CMK (cell line): ENCODE measurements at regions not wholly inside any gene's neighbourhood (a gene's known extent, or its start where the extent isn't known, plus 50 kb on each side); places are given as distances from the start of the nearest gene placed in this dataset.
"Not testable (repeated sequence)": the region's sequence is repeated elsewhere in the genome, so short reads cannot be mapped to it uniquely, and the experiment has no call there.

Source experiments
- DNase-seq: peaks from one replicate; pipeline ENCODE4 v3.0.0-alpha.2; 2010; ENCODE audit warnings: low read depth

DNA sequence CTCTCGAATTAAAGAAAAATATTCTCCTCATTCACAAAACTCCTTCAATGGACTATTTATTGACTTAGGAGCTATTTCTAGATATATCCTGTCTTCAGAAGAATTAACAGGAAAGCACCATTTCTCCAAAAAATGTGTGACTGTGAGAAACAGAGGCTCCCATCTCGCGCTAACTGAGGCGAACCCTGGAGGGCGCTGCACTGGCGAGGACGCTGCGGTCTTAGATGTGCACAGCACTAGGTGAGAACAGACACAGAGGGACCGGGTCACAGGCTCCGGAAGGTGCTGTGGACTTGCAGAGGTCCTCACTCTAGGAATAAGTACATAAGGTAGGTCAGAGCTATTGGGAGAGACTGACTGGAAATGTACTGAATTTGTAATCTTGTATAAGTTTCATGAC is 229.7 kb upstream of the SLC35G4 start:
- no peak for DNase-seq

DNA sequence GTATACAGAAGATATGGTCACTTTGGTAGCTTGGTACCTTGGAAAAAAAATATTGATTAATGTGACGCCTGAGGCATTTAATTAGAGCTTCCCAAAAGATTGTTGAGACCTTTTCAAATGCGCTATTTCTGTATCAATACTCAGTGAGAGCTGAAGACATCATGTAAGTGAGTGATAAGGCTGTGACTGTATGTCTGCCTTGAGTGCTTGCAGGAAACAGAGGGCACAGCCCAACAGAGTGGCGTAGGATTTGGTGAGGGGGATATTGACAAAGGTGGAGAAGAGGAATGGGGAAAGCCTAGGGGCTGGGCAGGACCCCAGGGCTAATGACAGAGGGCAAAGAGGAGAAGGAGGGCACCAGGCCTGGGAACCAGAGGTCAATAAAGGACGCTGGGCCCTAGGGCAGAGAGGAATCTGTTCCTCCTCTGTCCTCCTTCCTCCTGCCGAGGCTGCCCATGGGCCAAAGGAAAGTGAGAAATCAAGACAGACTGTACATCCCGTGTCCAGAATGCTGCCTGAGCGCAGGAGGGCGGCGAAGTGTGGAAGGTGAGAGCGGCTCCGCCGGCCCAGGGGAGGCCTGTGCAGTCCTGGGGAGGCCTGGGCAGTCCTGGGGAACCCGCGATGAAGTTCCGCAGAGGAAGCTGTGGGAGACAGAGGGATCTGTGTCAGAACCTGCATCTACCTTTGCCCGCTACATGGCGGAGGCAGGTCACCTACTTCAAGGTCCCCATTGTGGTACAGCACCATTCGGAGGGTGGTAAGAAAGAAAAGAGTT is 228.6 kb upstream of the PIEZO2 start:
- no peak for DNase-seq

DNA sequence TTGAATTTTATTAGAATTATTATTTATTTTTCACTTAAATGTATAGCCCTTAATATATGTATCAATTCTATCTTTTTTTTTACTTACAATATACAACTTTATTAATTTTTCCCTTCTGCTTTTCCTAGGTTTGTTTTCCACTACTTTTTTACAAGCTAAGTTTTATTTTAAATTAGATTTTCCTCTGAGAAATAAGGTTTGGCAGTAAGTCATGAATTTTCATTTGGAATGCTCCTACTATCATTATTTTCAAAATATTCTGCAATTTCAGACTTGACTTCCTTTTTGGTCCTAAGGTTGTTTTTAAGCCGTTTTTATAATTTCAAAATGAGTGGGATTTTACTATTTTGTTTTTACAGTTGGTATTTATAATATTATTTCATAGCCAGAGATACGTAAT is 222.8 kb upstream of the PIEZO2 start:
- DNase-seq: no peak

DNA sequence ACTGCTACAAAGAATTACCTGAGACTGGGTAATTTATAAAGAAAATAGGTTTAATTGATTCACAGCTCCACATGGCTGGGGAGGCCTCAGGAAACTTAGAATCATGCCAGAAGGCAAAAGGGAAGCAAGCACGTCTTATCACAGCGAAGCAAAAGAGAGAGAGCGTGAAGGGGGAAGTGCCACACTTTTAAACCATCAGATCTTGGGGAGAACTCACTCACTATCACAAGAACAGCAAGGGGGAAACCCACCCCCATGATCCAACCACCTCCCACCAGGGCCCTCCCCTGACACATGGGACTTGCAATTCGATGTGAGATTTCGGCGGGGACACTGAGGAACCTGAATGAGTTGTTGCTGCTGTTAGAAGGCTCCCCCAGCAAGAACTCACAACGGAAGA is 220.2 kb upstream of the PIEZO2 start:
- DNase-seq: peak; percentile 39

DNA sequence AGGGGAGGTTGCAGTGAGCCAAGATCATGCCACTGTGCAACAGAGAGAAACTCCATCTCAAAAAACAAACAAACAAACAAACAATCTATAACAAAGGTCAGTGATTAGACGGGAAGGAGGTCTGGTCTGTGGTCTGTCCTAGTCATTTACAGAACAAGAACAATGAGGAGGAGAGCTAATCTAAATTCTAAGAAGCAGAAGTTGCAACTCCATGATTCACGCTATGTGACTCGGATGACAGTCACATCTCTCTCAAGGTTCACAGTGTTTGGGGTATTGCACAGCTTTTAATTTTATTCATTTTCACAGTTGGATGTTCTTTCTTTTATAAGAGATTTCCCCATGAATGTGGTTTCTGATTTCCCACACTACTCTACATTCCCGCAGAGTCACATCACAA is 218.7 kb upstream of the PIEZO2 start:
- DNase-seq: no peak

DNA sequence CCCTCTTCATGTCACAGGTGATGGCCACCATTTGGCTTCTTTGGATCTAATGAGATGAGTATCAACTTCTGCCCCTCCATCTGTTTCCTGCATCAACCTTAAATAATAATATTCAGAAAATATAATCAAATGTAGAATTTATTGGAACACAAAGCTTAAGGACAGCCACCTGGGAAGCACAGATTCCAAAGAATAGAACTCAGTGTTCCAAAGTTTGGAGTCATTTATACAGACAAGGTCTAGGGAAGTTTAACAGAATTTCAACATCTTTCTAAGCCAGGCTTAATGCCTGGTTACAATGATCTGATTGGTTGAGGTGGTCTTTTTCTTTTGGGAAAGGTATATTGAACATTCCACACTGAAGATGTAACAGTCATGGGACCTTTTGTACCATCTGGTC is 218.0 kb upstream of the PIEZO2 start:
- DNase-seq: no peak

DNA sequence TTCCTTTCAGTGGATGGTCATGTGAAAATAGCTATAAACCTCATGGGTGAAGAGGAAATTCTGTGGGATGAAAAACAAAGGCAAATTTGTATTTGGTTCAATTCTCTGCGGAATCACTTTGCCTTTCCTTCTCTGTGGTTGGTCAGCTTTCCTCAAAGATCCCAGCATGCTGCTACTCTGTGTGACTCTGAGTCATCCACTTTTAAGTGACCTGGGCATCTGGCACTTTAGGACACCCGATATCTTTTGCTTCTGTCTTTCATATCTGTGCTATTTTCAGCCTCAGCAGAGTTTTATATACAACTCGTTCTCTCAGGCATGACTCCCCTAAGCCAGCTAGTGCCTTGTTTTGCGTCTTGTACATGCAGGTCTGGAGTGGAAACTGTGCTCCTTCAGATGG is 217.0 kb upstream of the PIEZO2 start:
- no peak for DNase-seq

DNA sequence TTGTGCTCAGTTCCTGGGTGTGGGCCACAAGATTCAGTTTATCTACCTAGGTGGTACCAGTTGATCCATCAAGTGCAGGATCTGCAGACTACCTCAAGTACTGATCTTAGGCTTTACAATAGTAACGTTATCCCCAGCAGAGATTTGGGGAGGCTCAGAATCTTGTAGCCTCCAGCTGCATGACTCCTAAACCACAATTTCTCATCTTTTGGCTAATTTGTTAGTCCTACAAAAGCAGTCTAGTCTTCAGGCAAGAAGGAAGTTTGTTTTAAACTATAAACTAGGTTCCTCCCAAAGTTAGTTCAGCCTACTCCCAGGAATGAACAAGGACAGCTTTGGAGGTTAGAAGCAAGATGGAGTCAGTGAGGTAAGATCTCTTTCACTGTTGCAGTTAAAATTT is 213.5 kb upstream of the PIEZO2 start:
- no peak for DNase-seq

DNA sequence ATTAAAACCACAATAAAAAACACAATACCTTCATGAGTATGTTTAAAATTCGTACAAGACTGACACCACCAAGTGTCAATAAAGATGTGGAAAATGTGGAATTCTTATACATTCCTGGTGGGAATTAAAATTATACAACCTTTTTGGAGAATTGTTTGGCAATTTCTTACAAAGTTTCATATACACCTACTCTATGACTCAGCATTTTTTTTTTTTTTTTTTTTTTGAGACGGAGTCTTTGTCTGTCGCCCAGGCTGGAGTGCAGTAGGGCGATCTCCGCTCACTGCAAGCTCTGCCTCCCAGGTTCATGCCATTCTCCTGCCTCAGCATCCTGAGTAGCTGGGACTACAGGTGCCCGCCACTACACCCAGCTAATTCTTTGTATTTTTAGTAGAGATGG is 212.5 kb upstream of the PIEZO2 start:
- not testable (repeated sequence) for DNase-seq

DNA sequence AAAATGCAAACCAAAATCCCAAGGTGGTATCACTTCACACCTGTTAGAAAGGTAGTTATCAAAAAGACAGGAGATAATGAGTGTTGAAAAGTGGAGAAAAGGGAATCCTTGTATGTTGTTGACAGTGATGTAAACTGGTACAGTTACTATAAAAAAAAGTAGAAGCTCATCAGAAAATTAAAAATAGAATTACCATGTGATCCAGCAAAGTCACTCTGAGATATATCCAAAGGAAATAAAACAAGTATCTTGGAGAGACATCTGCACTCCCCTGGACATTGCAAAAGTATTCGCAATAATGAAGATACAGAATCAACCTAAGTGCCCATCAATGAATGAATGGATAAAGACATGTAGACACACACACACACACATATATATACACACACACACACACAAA is 208.3 kb upstream of the PIEZO2 start:
- DNase-seq: no peak

DNA sequence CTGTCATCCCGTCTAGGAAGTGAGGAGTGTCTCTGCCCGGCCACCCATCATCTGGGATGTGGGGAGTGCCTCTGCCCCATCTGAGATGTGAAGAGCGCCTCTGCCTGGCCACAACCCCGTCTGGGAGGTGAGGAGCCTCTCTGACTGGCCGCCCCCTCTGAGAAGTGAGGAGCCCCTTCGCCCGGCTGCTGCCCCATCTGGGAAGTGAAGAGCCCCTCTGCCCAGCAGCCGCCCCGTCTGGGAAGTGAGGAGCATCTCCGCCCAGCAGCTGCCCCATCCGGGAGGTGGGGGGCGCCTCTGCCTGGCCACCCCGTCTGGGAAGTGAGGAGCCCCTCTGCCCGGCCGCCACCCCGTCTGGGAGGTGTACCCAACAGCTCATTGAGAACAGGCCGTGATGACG is 195.2 kb upstream of the PIEZO2 start:
- not testable (repeated sequence) for DNase-seq

DNA sequence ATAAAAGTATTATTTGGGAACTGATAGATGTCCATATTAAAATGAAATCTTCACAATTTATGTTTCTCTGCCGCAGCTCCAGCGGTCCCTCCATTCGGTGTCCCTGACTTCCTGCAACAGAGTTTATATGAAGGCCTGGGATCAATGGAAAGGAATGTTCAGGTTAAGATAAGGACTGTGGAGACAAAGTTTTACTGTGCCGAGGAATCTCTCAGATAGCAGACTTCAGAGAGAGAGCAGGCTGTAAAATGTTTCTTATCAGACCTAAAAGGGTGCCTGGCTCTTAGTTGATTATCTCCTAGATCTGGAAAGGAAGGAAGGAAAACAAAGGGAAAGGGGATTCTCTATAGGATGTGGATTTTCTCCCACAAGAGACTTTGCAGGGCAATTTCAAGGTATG is 193.7 kb upstream of the PIEZO2 start:
- DNase-seq: no peak

DNA sequence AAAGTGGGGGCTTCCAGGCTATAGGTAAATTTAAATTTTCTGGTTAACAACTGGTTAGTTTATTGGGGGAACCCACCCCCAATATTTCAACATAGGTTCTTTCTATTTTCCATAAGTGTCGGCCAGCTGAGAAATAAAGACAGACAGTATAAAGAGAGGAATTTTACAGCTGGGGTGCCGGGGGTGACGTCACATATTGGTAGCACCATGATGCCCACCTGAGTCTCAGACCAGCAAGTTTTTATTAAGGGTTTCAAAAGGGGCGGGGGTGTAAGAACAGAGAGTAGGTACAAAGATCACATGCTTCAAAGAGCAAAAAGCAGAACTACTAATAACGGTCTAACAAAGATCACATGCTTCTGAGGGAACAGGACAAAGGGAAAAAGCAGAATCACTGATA is 192.7 kb upstream of the PIEZO2 start:
- not testable (repeated sequence) for DNase-seq

DNA sequence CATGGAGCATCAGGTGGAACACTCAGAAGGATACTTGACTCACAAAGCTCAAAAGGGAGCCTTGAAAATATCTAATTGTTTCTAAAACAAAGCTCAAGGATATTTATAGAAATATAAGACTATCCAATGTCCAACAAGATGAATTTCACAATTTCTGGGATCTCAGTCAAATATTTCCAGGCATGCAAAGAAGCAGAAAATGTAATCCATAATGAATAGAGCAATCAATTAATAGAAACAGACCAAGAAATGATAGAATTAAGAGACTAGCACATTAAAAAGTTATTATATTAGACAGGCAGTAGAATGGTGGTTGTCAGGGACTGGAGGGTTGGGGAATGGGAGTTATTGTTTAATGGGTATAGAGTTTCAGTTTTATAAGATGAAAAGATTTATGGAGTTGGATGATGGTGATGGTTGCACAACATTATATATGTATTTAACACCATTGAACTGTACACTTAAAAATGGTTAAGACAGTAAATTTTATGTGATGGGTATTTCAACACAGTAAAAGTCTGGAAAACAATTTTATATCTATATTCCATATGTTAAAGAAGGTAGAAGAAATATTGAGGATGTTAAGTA is 189.9 kb upstream of the PIEZO2 start:
- DNase-seq: no peak

DNA sequence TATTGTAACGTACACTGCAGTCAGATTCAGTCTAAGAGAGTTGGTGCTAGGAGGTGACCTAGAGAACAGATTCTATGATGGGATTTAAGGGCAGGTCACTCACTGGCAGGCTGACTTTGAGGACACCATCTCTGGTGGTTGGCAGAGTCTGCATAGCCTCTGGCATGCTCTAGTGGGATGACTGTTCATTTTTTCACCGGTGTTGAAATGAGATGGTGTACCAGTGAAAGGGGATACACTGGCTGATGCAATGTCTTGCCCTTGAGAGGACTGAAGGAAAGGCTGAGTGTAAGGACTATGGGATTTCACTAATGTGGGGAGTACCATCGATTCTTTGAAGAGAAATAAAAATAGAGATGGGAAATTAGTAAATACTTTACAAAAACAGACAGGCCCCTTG is 186.9 kb upstream of the PIEZO2 start:
- DNase-seq: no peak

DNA sequence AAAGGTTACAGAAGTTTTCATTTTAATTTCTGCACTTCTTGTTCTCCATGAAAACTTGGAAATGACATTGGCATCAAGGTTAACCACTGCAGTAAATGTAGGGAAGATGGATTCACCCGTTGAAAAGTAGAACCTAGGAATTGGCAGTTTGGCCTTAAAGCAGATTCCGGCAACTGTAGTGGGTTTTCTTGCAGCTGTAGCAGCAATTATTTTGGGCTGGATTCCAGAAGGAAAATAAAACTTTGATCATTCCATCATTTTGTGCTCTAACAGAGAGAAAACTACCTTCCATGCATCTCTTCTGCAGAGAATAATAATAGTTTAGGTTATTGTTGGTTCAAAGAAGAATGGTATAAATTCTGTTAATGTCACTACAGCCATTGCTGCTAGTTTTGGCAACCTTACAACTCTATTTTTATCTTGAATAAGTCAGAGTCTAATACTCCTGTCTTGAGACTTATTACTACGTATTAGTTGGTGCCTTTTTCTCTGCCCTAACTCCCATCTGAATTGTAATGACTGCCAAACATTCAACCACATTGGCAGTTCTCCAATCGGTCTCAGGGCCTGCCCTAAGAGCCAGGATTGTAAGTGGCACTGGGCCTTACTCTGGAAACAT is 178.1 kb upstream of the PIEZO2 start:
- no peak for DNase-seq

DNA sequence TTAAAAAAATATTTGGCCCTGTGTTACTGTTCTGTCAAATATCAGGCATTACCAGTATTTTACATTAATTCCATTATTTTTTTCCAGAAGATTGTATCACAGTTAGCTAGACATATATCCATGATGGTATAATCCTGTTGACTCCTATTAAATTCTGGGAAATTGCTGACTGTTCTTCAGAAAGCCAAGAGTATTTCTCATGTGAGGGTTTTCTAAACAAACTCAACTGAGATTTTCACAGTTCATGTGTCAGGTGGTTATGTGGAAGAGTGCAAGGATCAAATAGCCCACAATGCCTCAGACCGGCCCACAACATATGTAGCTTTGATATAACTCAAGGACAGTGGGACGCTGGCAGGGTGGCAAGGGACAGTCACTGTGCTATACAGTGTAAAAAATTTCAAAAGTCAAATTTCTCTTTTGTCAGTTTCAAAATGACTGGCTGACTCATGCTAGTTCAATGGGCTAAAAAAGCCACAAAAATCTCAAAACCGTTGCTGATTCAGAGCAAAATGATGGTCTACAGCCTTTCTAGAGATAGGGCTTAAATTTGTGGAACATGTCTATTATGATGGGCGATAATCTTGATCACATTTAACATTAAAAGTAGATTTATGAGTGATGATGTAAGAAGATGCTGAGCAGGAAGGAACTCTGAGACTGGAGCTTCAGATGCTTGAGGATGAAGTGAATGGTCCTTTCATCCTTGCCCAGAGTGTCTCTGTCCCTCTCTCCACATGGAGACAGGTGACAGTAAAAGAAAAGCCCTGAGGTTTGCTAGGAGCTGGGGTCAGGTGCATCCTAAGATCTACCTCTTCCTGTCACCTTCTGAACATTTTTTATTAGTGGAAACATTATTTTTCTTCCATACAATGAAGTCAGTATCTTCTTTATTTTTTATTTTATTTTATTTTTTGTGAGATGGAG is 175.8 kb upstream of the PIEZO2 start:
- DNase-seq: no peak

DNA sequence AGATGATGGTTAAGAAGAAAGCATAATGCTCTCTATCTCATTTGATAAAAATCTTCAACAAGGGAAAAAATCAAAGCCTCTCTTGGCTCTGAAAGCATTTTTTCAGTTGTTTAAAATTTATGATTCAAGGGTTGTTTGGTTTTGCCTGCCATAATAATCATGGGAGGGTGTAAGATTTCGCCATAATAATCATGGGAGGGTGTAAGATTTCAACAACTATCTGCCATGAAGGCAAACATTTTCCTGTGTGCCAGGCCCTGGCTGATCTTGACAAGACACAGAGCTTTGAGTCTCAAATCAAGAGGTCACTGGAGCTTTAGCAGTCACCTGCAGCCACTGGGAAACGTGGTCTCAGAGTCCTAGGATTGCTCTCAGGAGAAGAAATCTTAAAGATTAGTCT is 175.1 kb upstream of the PIEZO2 start:
- DNase-seq: no peak

DNA sequence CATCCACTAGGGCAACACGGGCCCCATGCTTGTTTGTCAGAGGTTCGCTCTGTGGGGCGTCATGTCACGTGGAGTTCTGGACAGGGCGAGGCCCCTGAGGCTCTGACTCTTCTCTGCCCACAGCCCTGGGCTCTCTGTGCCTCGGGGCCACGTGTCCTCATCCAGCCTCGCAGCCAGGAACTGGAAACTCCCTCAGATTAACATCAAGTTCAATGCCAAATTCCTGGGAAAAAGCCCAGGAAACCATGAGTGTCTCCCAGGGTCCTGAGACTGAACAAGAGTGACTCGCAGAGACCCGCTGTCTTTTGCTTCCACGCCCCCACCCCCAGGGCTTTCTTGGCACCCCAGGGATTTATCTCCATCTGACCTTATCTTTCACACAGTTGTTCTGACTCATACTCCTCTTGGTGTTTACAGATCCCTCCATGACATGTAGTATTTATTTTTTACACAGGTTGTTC is 174.0 kb upstream of the PIEZO2 start:
- DNase-seq: no peak

DNA sequence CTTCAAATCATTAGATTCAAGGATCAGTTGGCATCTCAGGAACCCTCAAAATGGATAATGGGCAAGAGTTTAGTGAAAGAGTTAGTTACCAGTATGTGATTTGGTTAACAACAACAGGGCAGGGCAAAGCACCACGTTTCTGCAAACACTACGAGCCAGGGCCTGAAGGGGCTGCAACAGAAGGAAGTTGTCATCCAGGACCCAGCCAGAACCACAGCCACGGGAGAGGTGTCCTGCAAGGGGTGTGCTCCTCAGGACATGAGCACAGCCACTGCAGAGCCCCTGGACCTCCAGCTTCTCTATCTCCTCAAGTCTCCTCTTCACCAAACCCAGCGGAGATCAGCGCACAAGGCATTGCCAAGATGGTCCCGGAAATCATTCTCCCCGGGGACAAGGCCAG is 173.3 kb upstream of the PIEZO2 start:
- DNase-seq: no peak

DNA sequence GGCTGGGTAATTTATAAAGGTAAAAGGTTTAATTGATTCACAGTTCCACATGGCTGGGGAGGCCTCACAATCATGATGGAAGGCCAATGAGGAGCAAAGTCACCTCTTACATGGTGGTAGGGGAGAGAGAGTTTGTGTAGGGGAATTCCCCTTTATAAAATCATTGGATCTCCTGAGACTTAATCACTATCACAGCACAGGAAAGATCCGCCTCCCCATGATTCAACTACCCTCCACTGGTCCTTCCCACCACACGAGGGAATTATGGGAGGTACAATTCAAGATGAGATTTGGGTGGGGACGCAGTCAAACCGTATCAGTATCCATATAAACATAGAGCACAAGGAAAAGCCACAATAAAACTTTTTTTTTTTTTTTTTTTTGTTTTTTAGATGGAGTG is 172.6 kb upstream of the PIEZO2 start:
- no peak for DNase-seq

DNA sequence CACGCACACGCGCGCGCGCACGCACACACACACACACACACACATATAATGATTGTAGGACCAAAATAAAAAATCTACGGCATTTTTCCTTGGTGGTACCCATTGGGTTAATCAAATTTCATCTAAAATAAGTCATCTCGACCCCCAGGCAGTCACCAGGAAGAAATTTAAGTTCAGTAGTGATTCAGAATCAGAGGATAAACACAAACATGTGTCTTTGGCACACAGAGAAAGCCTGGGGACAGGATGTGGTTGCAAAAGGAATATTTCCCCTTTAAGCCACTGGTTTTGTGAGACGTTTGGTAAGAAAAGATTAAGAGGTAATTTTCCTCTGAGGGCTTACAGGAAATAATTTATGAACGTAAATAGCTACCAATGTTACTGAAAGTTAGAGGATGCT is 171.6 kb upstream of the PIEZO2 start:
- DNase-seq: no peak

DNA sequence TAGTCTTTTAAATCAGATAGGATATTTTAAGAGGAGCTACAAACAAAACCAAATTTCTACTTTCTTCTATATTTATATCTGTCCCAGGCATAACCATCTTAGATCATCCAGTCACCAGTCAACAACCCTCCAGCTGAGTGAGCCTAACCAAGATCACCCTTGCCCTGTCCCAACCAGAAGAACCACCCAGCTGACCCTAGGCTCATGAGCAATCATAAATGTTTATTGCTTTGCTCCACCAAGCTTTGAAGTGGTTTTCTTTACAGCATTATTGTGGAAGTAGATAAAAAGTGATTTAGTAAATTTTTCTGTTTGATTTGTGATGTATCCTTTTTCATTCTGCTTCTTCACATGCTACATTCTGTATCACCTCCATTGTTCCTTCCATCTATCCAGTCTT is 167.2 kb upstream of the PIEZO2 start:
- DNase-seq: no peak
